ENCODE measurements at regions not wholly inside any gene's neighbourhood (a gene's known extent, or its start where the extent isn't known, plus 50 kb on each side); places are given as distances from the start of the nearest gene placed in this dataset.

DNA sequence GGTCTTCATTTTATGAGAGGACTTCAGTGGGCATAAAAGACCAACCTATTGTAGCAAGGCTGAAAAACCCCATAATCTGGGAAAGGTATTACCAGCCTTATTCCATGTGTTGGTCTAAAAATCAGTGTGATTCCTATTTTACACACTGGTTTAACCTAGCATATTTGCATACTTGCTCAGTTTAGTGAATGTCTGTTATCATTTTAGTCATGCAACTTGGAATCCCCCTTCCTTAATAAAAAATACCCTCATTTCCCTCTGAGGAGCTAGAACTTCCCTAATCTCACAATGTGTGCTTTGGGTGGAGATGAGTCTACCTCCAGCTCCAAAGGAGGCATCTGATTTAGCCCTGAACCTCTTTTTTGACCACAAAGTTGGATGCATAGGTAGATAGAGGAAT is 312.8 kb upstream of the SORCS1 start:
- TF ChIP-seq, protein P1, sequence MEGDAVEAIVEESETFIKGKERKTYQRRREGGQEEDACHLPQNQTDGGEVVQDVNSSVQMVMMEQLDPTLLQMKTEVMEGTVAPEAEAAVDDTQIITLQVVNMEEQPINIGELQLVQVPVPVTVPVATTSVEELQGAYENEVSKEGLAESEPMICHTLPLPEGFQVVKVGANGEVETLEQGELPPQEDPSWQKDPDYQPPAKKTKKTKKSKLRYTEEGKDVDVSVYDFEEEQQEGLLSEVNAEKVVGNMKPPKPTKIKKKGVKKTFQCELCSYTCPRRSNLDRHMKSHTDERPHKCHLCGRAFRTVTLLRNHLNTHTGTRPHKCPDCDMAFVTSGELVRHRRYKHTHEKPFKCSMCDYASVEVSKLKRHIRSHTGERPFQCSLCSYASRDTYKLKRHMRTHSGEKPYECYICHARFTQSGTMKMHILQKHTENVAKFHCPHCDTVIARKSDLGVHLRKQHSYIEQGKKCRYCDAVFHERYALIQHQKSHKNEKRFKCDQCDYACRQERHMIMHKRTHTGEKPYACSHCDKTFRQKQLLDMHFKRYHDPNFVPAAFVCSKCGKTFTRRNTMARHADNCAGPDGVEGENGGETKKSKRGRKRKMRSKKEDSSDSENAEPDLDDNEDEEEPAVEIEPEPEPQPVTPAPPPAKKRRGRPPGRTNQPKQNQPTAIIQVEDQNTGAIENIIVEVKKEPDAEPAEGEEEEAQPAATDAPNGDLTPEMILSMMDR (IDR thresholded peaks at IDR 0.05; ENCODE audit: poor library complexity, severe bottlenecking) = no peak
- TF ChIP-seq EP300 (conservative IDR thresholded peaks at IDR 0.05; ENCODE audit: poor library complexity, severe bottlenecking) = no peak
